SU-DHL-6 (cell line): ENCODE measurements at regions not wholly inside any gene's neighbourhood (a gene's known extent, or its start where the extent isn't known, plus 50 kb on each side); places are given as distances from the start of the nearest gene placed in this dataset.

Source experiments
- H2AFZ ChIP-seq: fragments of 200-600 bp; sonication (generic); 2 replicates; pipeline ENCODE4 v1.6.1; 2014; ENCODE audit warnings: low read depth, mild to moderate bottlenecking, moderate library complexity, mixed read lengths, antibody characterized with exemption, low read length; ENCODE audit not compliant: severe bottlenecking
- H3F3A ChIP-seq: fragments of 200-600 bp; shearing (Covaris generic); 2 replicates; pipeline ENCODE4 v1.6.0; 2016; ENCODE audit warnings: antibody characterized with exemption, mild to moderate bottlenecking; ENCODE audit not compliant: insufficient read depth
- H3K27ac ChIP-seq: fragments of 200-600 bp; sonication (generic); 2 replicates; pipeline ENCODE4 v1.5.1; 2016; ENCODE audit warnings: low read depth, mild to moderate bottlenecking, low read length, moderate library complexity, mixed read lengths
- H3K27me3 ChIP-seq: fragments of 200-600 bp; sonication (generic), shearing (Covaris generic); 2 replicates; pipeline ENCODE4 v1.6.0; 2014; ENCODE audit warnings: mild to moderate bottlenecking, low read length
- H3K36me3 ChIP-seq: fragments of 200-600 bp; sonication (generic); 2 replicates; pipeline ENCODE4 v1.6.1; 2014; ENCODE audit warnings: mild to moderate bottlenecking, low read length, mixed read lengths
- H3K4me2 ChIP-seq: fragments of 300-600, 200-600 bp; shearing (Covaris generic), sonication (generic); 2 replicates; pipeline ENCODE4 v1.6.0; 2014; ENCODE audit warnings: low read length, low read depth, mild to moderate bottlenecking; ENCODE audit not compliant: poor library complexity, severe bottlenecking
- H3K4me3 ChIP-seq: fragments of 200-600 bp; sonication (generic); 2 replicates; pipeline ENCODE4 v1.5.1; 2014; ENCODE audit warnings: antibody characterized with exemption, low read length, mild to moderate bottlenecking, mixed read lengths; ENCODE audit not compliant: insufficient read depth, poor library complexity, severe bottlenecking
- H3K79me2 ChIP-seq: fragments of 200-600 bp; sonication (generic); 2 replicates; pipeline ENCODE4 v1.6.1; 2014; ENCODE audit warnings: mild to moderate bottlenecking, low read length, moderate library complexity; ENCODE audit not compliant: insufficient read depth
- H3K9ac ChIP-seq: fragments of 200-600 bp; sonication (generic); 2 replicates; pipeline ENCODE4 v1.7.0; 2014; ENCODE audit warnings: mild to moderate bottlenecking, low read length
- H3K9me2 ChIP-seq: fragments of 200-600 bp; sonication (generic); replicated peaks from 2 replicates; pipeline ENCODE4 v1.6.1; 2014; ENCODE audit warnings: low read length; ENCODE audit not compliant: insufficient read depth
- H3K9me3 ChIP-seq: fragments of 200-600 bp; sonication (generic); 2 replicates; pipeline ENCODE4 v1.6.1; 2014; ENCODE audit warnings: low read length, mixed read lengths; ENCODE audit not compliant: insufficient read depth
- H4K20me1 ChIP-seq: fragments of 200-600 bp; sonication (generic); 2 replicates; pipeline ENCODE4 v1.6.1; 2014; ENCODE audit warnings: low read depth, mild to moderate bottlenecking, antibody characterized with exemption, low read length, moderate library complexity, mixed read lengths
- CTCF ChIP-seq: fragments of 200-600 bp; sonication (generic); IDR thresholded peaks from one replicate; pipeline ENCODE4 v1.5.1; 2017; ENCODE audit warnings: antibody characterized with exemption, mild to moderate bottlenecking, low read length, moderate library complexity; ENCODE audit not compliant: insufficient read depth, poor library complexity, severe bottlenecking
- EZH2phosphoT487 ChIP-seq: fragments of 200-600 bp; sonication (generic), shearing (Covaris generic); conservative IDR thresholded peaks from 2 replicates; pipeline ENCODE4 v1.6.1; 2018; ENCODE audit warnings: mild to moderate bottlenecking, antibody characterized with exemption, low read length, moderate library complexity, mixed read lengths

- Histone ChIP-seq H3F3A (no peaks in the 10 kb centered on the region), H4K20me1 (no peaks in the 10 kb centered on the region), H3K9me3 (no peaks in the 10 kb centered on the region), H2AFZ (no peak overlapping the region), H3K27ac (no peak overlapping the region), H3K36me3 (no peaks in the 10 kb centered on the region), H3K4me3 (no peak overlapping the region), H3K9ac (no peak overlapping the region), H3K27me3 (no peaks in the 10 kb centered on the region), H3K9me2 (no peaks in the 10 kb centered on the region), H3K4me2 (no peak overlapping the region), H3K79me2 (no peaks in the 10 kb centered on the region)
- TF ChIP-seq EZH2phosphoT487 (no peak), CTCF (no peak)
Measured at GRCh38 chr10:78929541-78929940, 139.2 kb upstream of the ZMIZ1 start.

- no peaks in the 10 kb centered on the region for H3K27me3 ChIP-seq
- H3K79me2 ChIP-seq = no peaks in the 10 kb centered on the region
- no peak overlapping the region for H3K9ac ChIP-seq
- H3K36me3 ChIP-seq = no peaks in the 10 kb centered on the region
- no peaks in the 10 kb centered on the region for H4K20me1 ChIP-seq
- no peak overlapping the region for H3K27ac ChIP-seq
- H3K9me2 ChIP-seq = no peaks in the 10 kb centered on the region
- no peak overlapping the region for H3K4me3 ChIP-seq
- H2AFZ ChIP-seq = no peak overlapping the region
- no peak for TF ChIP-seq CTCF
- no peak for TF ChIP-seq EZH2phosphoT487
- H3F3A ChIP-seq = no peaks in the 10 kb centered on the region
- no peaks in the 10 kb centered on the region for H3K9me3 ChIP-seq
- H3K4me2 ChIP-seq = no peak overlapping the region
Measured at GRCh38 chr10:78931321-78932053, 137.3 kb upstream of the ZMIZ1 start.

- H3K9ac ChIP-seq = no peak overlapping the region
- TF ChIP-seq EZH2phosphoT487 (no peak), CTCF (no peak)
- H3K27me3 ChIP-seq = no peaks in the 10 kb centered on the region
- no peaks in the 10 kb centered on the region for H3K9me2 ChIP-seq
- H3K9me3 ChIP-seq = no peaks in the 10 kb centered on the region
- H3K27ac ChIP-seq = no peak overlapping the region
- H4K20me1 ChIP-seq = no peaks in the 10 kb centered on the region
- H3K4me2 ChIP-seq = no peak overlapping the region
- H3F3A ChIP-seq = no peaks in the 10 kb centered on the region
- H2AFZ ChIP-seq = no peak overlapping the region
- H3K4me3 ChIP-seq = no peak overlapping the region
- no peaks in the 10 kb centered on the region for H3K79me2 ChIP-seq
- no peaks in the 10 kb centered on the region for H3K36me3 ChIP-seq
Measured at GRCh38 chr10:78932054-78932386, 136.7 kb upstream of the ZMIZ1 start.
